ENCODE measurements at regions not wholly inside any gene's neighbourhood (a gene's known extent, or its start where the extent isn't known, plus 50 kb on each side); places are given as distances from the start of the nearest gene placed in this dataset.

DNA sequence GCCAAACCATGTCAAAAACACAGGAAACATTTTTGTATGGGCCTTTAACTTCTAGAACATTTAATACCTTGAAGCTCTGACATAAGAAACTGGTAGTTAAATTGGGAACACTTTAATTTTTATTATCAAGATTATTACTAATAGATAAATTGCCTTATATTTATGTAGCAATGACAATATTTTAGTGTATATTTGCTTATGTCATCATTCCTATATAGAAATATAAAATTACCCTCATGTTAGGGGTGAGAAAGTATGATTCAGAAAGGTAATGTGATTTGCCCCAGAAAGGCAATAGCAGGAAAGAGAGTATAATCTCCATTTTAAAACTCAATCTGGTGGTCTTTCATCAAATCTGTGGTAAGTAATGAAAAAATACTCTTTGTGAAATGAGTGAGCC is 147.4 kb downstream of the IL15 start:
- DNase-seq, result no peak

DNA sequence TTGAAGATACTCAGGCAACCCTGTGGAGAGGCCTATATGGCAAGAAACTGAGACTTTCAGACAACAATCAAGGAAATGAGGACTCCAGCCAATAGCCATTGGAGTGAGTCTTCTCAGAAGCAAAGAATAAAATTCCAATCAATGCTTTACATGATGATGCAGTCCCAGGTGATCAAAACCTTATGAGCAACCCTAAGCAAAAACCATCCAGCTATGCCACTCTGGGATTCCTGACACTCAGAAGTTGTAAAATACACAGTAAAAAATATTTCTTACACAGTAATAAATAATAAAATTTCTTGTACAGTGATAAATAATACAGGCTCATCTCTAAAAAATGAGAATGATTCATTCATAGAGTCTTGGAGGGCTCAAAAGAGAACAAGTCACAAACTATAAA is 150.6 kb downstream of the IL15 start:
- no peak for DNase-seq

- no peak for DNase-seq
These were observed 152.0 kb downstream of the IL15 start for GRCh38 chr4:141788169-141788915.

DNA sequence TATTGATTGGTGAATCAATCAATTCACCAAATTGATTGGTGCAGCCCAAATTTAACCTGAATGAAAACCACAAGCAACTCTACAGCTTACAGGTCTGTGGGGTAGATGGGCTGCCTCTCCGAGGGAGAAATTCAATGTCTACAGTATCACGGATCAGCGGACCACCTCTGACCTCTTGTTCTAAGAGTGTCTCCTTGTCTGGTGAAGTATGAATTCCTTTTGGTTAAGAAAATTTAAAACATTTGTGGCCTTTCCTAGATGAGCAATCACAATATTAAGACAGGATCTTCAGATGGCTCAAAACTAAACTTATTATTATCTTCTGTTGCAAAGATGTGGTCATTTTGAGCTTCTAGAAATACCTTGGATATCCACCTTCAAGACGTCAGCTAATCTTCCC is 153.3 kb downstream of the IL15 start:
- DNase-seq, result no peak

DNA sequence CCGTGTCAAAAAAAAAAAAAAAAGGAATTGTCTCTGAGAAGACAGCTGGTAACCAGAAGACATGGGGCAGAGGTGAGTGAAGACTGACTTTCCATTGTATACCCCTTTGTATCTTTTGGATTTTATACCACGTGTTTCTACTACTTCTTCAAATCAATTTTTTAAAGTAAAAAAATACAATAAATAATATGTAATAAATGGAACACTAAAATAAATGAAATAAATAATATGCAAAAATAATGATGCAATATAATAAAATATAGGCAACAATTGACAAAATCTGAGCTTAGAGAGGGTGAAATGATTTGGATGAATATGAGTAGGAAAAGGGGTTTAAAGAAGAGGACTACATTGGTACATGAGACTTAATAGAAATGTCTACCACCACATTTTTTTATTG is 155.8 kb downstream of the IL15 start:
- no peak for DNase-seq

GRCh38 chr4:141797966-141798365 is 161.6 kb downstream of the IL15 start:
- no peak for DNase-seq

GRCh38 chr4:141801558-141801957 is 165.2 kb downstream of the IL15 start:
- DNase-seq, result no peak

- DNase-seq, result no peak
These were observed 165.9 kb downstream of the IL15 start for GRCh38 chr4:141802333-141802732.

DNA sequence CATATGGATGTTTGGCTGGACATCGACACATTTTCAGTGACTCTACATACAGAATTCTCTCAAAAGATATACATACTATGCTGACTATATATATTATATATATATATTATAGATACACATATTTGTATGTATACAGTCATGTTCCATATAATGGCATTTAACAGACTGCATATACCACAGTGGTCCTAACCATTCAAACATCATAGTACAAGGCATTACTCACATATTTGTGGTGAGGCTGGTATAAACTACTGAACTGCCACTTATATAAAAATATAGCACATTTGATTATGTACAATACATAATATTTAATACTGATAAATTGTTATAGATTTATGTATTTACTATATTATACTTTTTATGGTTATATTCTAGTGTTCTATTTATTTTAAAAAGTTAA is 168.5 kb downstream of the IL15 start:
- no peak for DNase-seq

GRCh38 chr4:141807103-141807891 is 170.9 kb downstream of the IL15 start:
- no peak for DNase-seq

GRCh38 chr4:141810038-141810711 is 173.8 kb downstream of the IL15 start:
- no peak for DNase-seq

DNA sequence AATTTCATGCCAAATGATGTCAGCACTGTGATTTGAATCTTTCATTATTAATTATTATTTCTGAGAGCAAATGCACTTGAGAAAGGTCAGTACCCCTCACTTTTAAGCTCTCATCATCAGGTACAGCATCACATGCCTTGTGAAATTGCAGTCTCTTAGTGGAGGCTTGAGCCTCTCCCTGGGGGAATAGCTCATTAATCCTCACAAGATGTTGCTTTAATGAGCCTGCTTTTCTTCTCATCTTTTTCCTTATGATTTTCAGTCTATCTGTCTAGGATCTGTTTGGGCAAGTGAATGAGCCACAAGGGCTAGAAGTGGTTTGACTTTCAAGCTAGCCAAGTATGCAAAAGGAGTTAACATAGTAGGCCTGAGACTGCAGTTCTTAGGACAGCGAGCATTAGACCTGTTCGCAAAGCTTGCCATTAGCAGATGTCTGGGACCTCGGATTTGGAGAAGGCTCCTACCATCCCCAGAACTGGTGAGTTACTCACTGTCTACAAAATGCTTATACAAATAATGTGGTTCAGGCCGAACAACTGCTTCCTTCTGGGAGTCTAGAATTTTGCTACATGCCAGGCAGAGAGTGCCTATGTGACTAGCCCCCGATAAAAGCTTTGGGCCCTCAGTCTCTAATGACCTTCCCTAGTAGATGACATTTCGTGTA is 174.5 kb downstream of the IL15 start:
- DNase-seq, result no peak

GRCh38 chr4:141812158-141812557 is 175.8 kb downstream of the IL15 start:
- DNase-seq, result no peak

- DNase-seq, result no peak
These were observed 178.1 kb downstream of the IL15 start for GRCh38 chr4:141814499-141814898.

- DNase-seq, result no peak
These were observed 179.3 kb downstream of the IL15 start for GRCh38 chr4:141815646-141816045.

GRCh38 chr4:141826260-141826659 is 189.9 kb downstream of the IL15 start:
- no peak for DNase-seq

DNA sequence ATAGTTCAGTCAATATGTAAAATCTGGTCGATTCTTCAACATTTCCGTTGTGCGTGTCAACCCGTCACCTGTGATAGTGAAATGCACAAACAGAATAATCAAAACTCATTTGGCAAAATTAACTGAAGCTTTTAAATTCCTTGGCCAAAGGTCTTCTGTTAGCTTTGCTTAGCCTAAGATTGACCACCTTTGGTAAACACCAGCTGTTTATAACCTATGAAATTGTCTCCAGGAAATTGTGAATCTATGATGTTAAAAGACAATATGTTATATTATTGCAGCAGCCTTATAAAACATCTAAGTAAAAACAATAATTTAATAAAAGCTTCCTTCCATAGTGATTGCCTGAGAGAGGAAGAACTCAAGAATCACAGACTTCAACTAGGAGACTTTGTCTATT is 196.8 kb downstream of the IL15 start:
- DNase-seq, result no peak

GRCh38 chr4:141840299-141840986 is 204.1 kb downstream of the IL15 start:
- no peak for DNase-seq

- DNase-seq, result no peak
These were observed 206.8 kb downstream of the IL15 start for GRCh38 chr4:141843136-141843535.

DNA sequence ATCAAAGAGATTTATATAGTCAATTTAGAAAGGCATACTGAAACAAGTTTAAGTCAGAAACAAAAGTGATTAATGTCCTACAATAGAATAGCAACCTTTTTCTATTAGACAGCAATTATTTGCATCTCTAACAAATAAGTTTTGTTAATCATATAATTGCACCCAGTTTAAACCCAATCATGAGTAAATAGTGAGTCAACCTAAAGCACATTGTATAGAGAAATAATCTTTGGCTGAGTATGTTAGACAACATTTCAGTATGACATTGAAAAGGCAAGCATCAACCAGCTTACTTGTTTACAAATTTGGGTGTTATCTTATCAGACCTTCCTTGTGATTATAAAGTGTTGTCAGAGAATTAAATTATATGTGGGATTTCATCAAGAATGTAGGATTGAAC is 209.5 kb downstream of the IL15 start:
- DNase-seq, result no peak

GRCh38 chr4:141849367-141849766 is 213.0 kb downstream of the IL15 start:
- DNase-seq, result no peak

GRCh38 chr4:141849778-141850177 is 213.4 kb downstream of the IL15 start:
- DNase-seq, result no peak
